ENCODE measurements at regions not wholly inside any gene's neighbourhood (a gene's known extent, or its start where the extent isn't known, plus 50 kb on each side); places are given as distances from the start of the nearest gene placed in this dataset.

DNA sequence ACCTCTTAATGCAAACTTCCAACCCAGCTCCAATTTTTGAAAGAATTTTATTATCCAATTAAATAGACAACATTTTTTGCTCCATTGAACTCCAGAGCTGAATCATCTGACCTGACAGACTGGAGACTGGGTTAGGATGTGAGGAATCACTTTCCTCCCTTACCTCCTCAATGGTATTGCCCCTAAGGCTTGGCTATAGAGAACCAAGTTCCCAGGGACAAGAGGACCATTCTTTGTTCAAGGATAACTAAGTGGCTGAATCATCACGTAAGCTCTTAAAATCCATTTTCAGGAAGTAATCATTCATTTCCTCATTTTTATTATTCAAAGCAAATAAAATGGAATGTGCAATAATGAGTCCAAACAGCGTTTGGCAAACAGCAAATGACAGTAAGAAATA lies 335.1 kb downstream of the GATA3 start:
- TF ChIP-seq, protein P1, sequence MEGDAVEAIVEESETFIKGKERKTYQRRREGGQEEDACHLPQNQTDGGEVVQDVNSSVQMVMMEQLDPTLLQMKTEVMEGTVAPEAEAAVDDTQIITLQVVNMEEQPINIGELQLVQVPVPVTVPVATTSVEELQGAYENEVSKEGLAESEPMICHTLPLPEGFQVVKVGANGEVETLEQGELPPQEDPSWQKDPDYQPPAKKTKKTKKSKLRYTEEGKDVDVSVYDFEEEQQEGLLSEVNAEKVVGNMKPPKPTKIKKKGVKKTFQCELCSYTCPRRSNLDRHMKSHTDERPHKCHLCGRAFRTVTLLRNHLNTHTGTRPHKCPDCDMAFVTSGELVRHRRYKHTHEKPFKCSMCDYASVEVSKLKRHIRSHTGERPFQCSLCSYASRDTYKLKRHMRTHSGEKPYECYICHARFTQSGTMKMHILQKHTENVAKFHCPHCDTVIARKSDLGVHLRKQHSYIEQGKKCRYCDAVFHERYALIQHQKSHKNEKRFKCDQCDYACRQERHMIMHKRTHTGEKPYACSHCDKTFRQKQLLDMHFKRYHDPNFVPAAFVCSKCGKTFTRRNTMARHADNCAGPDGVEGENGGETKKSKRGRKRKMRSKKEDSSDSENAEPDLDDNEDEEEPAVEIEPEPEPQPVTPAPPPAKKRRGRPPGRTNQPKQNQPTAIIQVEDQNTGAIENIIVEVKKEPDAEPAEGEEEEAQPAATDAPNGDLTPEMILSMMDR (IDR thresholded peaks at IDR 0.05; ENCODE audit: low read length, missing control alignments) = no peak
- no peak for DNase-seq (ENCODE audit: low read depth)
- no peak overlapping the region for H3K4me3 ChIP-seq (replicated peaks; ENCODE audit: low read depth, low read length)

GRCh38 chr10:8392216-8392615 lies 337.7 kb downstream of the GATA3 start:
- no peak overlapping the region for H3K4me3 ChIP-seq (replicated peaks; ENCODE audit: low read depth, low read length)
- DNase-seq (ENCODE audit: low read depth) = peak; percentile 52
- TF ChIP-seq, protein P1 (IDR thresholded peaks at IDR 0.05; ENCODE audit: low read length, missing control alignments) = no peak

GRCh38 chr10:8393531-8393930 lies 339.0 kb downstream of the GATA3 start:
- TF ChIP-seq, protein P1 (IDR thresholded peaks at IDR 0.05; ENCODE audit: low read length, missing control alignments) = no peak
- peak; percentile 97 for DNase-seq (ENCODE audit: low read depth)
- H3K4me3 ChIP-seq (replicated peaks; ENCODE audit: low read depth, low read length) = no peak overlapping the region

DNA sequence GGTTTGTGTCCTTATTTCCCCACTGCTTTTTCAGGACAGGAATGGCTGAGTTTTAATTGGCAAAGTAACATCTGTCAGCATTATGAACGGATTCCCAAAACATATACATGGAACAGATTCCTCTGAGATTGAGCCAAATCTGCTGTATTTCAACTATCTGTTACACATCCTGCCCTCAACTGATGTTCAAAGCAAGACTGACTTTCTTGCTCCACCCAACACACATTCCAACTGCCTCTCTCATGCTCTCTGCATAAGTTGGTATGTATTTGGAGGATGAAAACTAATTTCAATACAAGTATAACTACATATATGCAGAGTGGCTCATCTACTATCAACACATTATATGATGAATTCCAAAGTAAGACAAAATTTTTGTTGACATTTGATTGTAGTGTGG lies 342.2 kb downstream of the GATA3 start:
- H3K4me3 ChIP-seq (replicated peaks; ENCODE audit: low read depth, low read length) = no peak overlapping the region
- DNase-seq (ENCODE audit: low read depth) = peak; percentile 53
- TF ChIP-seq, protein P1 (IDR thresholded peaks at IDR 0.05; ENCODE audit: low read length, missing control alignments) = no peak

DNA sequence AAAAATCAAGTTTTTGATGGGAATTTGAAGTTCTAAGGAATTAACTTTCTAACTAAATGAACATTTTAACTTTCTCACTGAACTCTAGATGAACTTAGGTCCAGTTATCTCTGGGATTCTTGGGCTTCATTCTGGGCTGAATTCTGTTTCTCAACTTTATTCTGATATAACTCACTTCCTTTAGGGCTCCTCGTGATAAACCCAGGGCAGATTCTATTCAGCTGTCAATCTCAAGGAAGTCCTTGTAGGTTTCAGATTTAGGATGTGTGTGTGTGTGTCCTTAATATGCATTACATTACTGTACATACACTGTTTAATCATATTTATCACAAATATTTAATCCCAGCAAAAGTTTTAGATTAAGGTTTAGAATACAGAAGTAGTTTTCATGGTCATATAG lies 344.3 kb downstream of the GATA3 start:
- no peak overlapping the region for H3K4me3 ChIP-seq (replicated peaks; ENCODE audit: low read depth, low read length)
- DNase-seq (ENCODE audit: low read depth) = no peak
- TF ChIP-seq, protein P1 (IDR thresholded peaks at IDR 0.05; ENCODE audit: low read length, missing control alignments) = no peak

DNA sequence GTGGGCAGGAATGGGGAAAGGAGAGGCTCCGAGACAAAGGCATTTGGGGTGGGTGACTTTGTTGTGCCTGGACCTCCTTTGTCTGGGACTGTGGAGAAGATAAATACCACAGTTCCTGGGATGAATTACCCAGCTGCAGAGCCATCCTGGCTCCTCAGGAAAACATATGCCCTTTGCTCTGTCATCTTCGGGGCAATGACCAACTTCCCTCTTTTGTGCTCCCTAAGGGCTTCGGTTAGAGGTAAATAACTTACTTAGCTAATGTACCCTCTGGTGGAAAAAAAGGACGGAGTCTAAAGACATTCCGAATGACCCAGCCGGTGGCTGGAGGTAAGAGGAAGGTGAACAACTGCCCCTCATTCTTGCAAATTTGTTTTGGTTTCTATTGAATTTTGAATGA lies 345.7 kb downstream of the GATA3 start:
- DNase-seq (ENCODE audit: low read depth) = no peak
- TF ChIP-seq, protein P1 (IDR thresholded peaks at IDR 0.05; ENCODE audit: low read length, missing control alignments) = no peak
- no peak overlapping the region for H3K4me3 ChIP-seq (replicated peaks; ENCODE audit: low read depth, low read length)

- H3K4me3 ChIP-seq (replicated peaks; ENCODE audit: low read depth, low read length) = no peak overlapping the region
- TF ChIP-seq, protein P1 (IDR thresholded peaks at IDR 0.05; ENCODE audit: low read length, missing control alignments) = no peak
- DNase-seq (ENCODE audit: low read depth) = no peak
Observed at GRCh38 chr10:8400892-8401291, 346.4 kb downstream of the GATA3 start.
